GM12878 (cell line): ENCODE measurements at regions not wholly inside any gene's neighbourhood (a gene's known extent, or its start where the extent isn't known, plus 50 kb on each side); places are given as distances from the start of the nearest gene placed in this dataset.

Experiments
- ATAC-seq: fragments of 200-7000 bp; cut with Tn5 transposase; 3 replicates; pipeline ENCODE4 v1.9.1; 2020; ENCODE audit warnings: mild to moderate bottlenecking, moderate library complexity
- BruUV-seq: library from RNA; stranded (reverse); fragments of 400-500 nt; replicated peaks from 2 replicates; lab custom pipeline; 2021; lab: Mats Ljungman, UMichigan
- CTCF ChIA-PET: fragments of 300-600 bp; sonication (Branson Sonifier 250); formaldehyde crosslinking; extraction: SDS; loops from one replicate; lab custom pipeline; 2021; ENCODE audit warnings: inconsistent platforms; lab: Yijun Ruan, JAX
- POLR2A ChIA-PET: fragments of 350-600 bp; formaldehyde crosslinking; extraction: SDS; loops from one replicate; lab custom pipeline; 2021; ENCODE audit warnings: inconsistent platforms; lab: Charles Lee
- RAD21 ChIA-PET: fragments of 300-600 bp; sonication (Branson Sonifier 250); formaldehyde crosslinking; loops from one replicate; lab custom pipeline; 2023; ENCODE audit warnings: antibody characterized with exemption; ENCODE audit not compliant: unreplicated experiment; lab: Charles Lee
- SMC1A ChIA-PET: fragments of 300-600 bp; sonication (Branson Sonifier 250); formaldehyde crosslinking; loops from one replicate; lab custom pipeline; 2023; ENCODE audit not compliant: unreplicated experiment, uncharacterized antibody; lab: Charles Lee
- DNase-seq: peaks from one replicate; pipeline ENCODE4 v3.0.0-alpha.2; 2011; ENCODE audit warnings: low read depth, low spot score
- FAIRE-seq: peaks from 3 replicates; lab custom pipeline; 2011; peaks lifted over from hg19 to GRCh38; lab: Jason Lieb, UNC
- H2AFZ ChIP-seq: 2 replicates; pipeline ENCODE4 v1.6.0; 2011; ENCODE audit warnings: low read depth, low read length, control low read depth; ENCODE audit not compliant: control insufficient read depth
- H3K27ac ChIP-seq: 2 replicates; pipeline ENCODE4 v1.5.1; 2011; ENCODE audit warnings: control low read depth; ENCODE audit not compliant: control insufficient read depth, insufficient read depth
- H3K27me3 ChIP-seq, 2 experiments: replicated peaks in 1 of 2; 2 replicates each; pipeline versions ENCODE4 v1.6.0 to v1.6.1; 2011; ENCODE audit warnings: low read length in 1 of 2; ENCODE audit not compliant: control insufficient read depth in 2 of 2, insufficient read depth in 2 of 2
- H3K36me3 ChIP-seq, 2 experiments: 2 replicates each; pipeline ENCODE4 v1.5.1; 2011; ENCODE audit warnings: low read length in 1 of 2; ENCODE audit not compliant: control insufficient read depth in 2 of 2, insufficient read depth in 2 of 2
- H3K4me1 ChIP-seq: 2 replicates; pipeline ENCODE4 v1.6.1; 2011; ENCODE audit warnings: mild to moderate bottlenecking, low read length, moderate library complexity, mixed read lengths; ENCODE audit not compliant: control insufficient read depth, insufficient read depth
- H3K4me2 ChIP-seq: 2 replicates; pipeline ENCODE4 v1.6.0; 2011; ENCODE audit warnings: control low read depth; ENCODE audit not compliant: control insufficient read depth, insufficient read depth
- H3K4me3 ChIP-seq: fragments of 200-600 bp; sonication (generic); 2 replicates; pipeline ENCODE4 v1.5.1; 2016
- H3K79me2 ChIP-seq: 2 replicates; pipeline ENCODE4 v1.6.0; 2011; ENCODE audit warnings: low read length; ENCODE audit not compliant: control insufficient read depth, insufficient read depth
- H3K9ac ChIP-seq: 2 replicates; pipeline ENCODE4 v1.8.0; 2011; ENCODE audit warnings: low read length, control low read depth, mixed read lengths; ENCODE audit not compliant: control insufficient read depth, insufficient read depth
- H3K9me3 ChIP-seq: replicated peaks from 3 replicates; pipeline ENCODE4 v1.5.1; 2011; ENCODE audit warnings: mild to moderate bottlenecking, low read length; ENCODE audit not compliant: control insufficient read depth, insufficient read depth
- H4K20me1 ChIP-seq: 2 replicates; pipeline ENCODE4 v1.6.0; 2011; ENCODE audit not compliant: control insufficient read depth, insufficient read depth
- CBX3 ChIP-seq: fragments of 200-600 bp; sonication (generic); IDR thresholded peaks from 2 replicates; pipeline ENCODE4 v1.6.1; 2016; ENCODE audit warnings: low read depth, borderline replicate concordance
- CEBPZ ChIP-seq: fragments of 150-350 bp; IDR thresholded peaks from 2 replicates; pipeline ENCODE4 v1.6.1; 2016; ENCODE audit warnings: low read depth, low read length
- MEF2A ChIP-seq: IDR thresholded peaks from 2 replicates; pipeline ENCODE4 v1.6.1; 2011; ENCODE audit warnings: low read depth, mild to moderate bottlenecking, low read length, moderate library complexity; ENCODE audit not compliant: insufficient read depth
- MEF2B ChIP-seq: fragments of 450-650 bp; IDR thresholded peaks from 2 replicates; pipeline ENCODE4 v1.6.1; 2018; ENCODE audit warnings: mild to moderate bottlenecking, moderate library complexity; ENCODE audit not compliant: partially characterized antibody, poor library complexity, severe bottlenecking
- PBX3 ChIP-seq: IDR thresholded peaks from 2 replicates; pipeline ENCODE4 v1.6.1; 2011; ENCODE audit warnings: mild to moderate bottlenecking, low read depth, low read length, moderate library complexity; ENCODE audit not compliant: insufficient replicate concordance
- RCOR1 ChIP-seq: conservative IDR thresholded peaks from 2 replicates; pipeline ENCODE4 v1.6.1; 2012; ENCODE audit warnings: low read depth, low read length, improper control_type of control experiment
- RFX5 ChIP-seq: IDR thresholded peaks from 2 replicates; pipeline ENCODE4 v1.6.1; 2011; ENCODE audit warnings: low read depth, low read length, improper control_type of control experiment
- ZNF274 ChIP-seq: IDR thresholded peaks from one replicate; pipeline ENCODE4 v1.8.0; 2011; ENCODE audit not compliant: insufficient read length, insufficient read depth
- WGBS: methylation state at CpG from one replicate; pipeline ENCODE4 v1.1.6; 2016; ENCODE audit warnings: low lambda C conversion rate; ENCODE audit not compliant: insufficient replicate concordance, insufficient coverage; ENCODE audit errors: missing lambda C conversion rate; 5-methylcytosine and 5-hydroxymethylcytosine counted together
- in situ Hi-C: fragments of 300-500 bp; cut with MboI; formaldehyde crosslinking; loops from 9 replicates; pipeline ENCODE4 v1.14.3; 2018; ENCODE audit warnings: mixed read lengths
- intact Hi-C: fragments of 100-400 bp; cut with micrococcal nuclease; formaldehyde crosslinking; loops from one replicate; pipeline ENCODE4 v1.14.2; 2022; ENCODE audit not compliant: unreplicated experiment

- ChIA-PET POLR2A (no interaction called here), SMC1A (no interaction called here), CTCF (no interaction called here), RAD21 (no interaction called here)
- no peaks in the 10 kb centered on the region for H3K9me3 ChIP-seq
- no peak overlapping the region for H2AFZ ChIP-seq
- H4K20me1 ChIP-seq: no peaks in the 10 kb centered on the region
- BruUV-seq: no TSS peak
- H3K79me2 ChIP-seq: no peaks in the 10 kb centered on the region
- H3K4me1 ChIP-seq: no peaks in the 10 kb centered on the region
- no peak overlapping the region for H3K9ac ChIP-seq
- no peak overlapping the region for H3K4me3 ChIP-seq
- WGBS: 0% methylated on average over 1 of the region's 1 CpG
- no peak for ATAC-seq
- H3K27ac ChIP-seq: no peak overlapping the region
- FAIRE-seq: no peak
- no peak for TF ChIP-seq PBX3
- TF ChIP-seq ZNF274: no peak
- no peak for TF ChIP-seq CBX3
- no peak overlapping the region for H3K4me2 ChIP-seq
- H3K36me3 ChIP-seq: no peaks in the 10 kb centered on the region
- in situ Hi-C loops: no loop called here
- no peaks in the 10 kb centered on the region for H3K27me3 ChIP-seq
- no peak for DNase-seq
- intact Hi-C loops: no loop called here
Observed at GRCh38 chr5:145471831-145472612, 363.1 kb downstream of the PRELID2 start.

- Histone ChIP-seq H3K4me3 (no peak overlapping the region), H3K79me2 (no peaks in the 10 kb centered on the region), H4K20me1 (no peaks in the 10 kb centered on the region), H3K9ac (no peak overlapping the region), H3K27me3 (no peaks in the 10 kb centered on the region), H3K36me3 (no peaks in the 10 kb centered on the region), H3K4me1 (no peaks in the 10 kb centered on the region), H3K27ac (no peak overlapping the region), H2AFZ (no peak overlapping the region), H3K9me3 (no peaks in the 10 kb centered on the region), H3K4me2 (no peak overlapping the region)
- in situ Hi-C loops: no loop called here
- ChIA-PET POLR2A (no interaction called here), CTCF (no interaction called here), SMC1A (no interaction called here), RAD21 (no interaction called here)
- no peak for TF ChIP-seq RCOR1
- no peak for TF ChIP-seq MEF2B
- TF ChIP-seq MEF2A: no peak
- TF ChIP-seq RFX5: no peak
- no peak for TF ChIP-seq CEBPZ
- no peak for ATAC-seq
- intact Hi-C loops: no loop called here
- DNase-seq: no peak
- no peak for FAIRE-seq
- BruUV-seq: no TSS peak
Observed at GRCh38 chr5:145471026-145471425, 364.1 kb downstream of the PRELID2 start.
